ENCODE measurements at regions not wholly inside any gene's neighbourhood (a gene's known extent, or its start where the extent isn't known, plus 50 kb on each side); places are given as distances from the start of the nearest gene placed in this dataset.
A peak's percentile ranks its signal among the peaks of the same experiment; 100 is the strongest.

DNA sequence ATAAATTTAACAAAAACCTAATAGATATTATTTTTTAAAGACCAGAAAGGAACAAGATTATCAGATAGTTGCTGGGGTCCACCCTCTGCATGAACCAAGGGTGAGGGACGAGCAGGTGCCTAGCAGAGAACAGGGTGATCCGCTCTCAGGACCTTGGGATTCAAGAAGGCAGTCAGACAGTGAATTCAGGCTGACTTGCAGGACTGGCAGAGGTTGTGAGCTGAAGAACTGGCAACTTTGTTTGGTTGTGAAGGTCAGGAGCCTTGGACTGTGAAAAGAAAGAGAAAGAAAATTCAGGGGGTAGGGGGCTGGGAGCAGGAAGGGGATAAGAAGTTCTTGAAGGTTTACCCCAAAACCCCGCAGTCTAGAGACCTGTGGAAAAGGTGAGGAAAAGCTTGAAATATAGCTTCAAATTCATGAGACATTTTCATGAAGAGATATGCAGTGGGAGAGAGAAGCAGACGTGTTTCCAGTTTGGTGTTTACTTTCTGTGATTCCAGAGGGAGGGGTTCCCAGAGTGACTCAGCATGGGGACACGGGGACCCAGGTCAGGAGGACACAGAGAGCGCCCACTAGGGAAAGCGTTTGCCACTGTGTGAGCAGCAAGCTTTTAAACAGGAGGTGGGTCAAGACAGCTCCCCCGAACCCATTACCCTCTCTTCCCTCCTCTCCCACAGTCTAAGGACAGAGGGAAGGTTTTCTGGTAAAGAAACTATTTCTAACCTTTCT lies 217.2 kb upstream of the UMPS start:
- no peak for DNase-seq

DNA sequence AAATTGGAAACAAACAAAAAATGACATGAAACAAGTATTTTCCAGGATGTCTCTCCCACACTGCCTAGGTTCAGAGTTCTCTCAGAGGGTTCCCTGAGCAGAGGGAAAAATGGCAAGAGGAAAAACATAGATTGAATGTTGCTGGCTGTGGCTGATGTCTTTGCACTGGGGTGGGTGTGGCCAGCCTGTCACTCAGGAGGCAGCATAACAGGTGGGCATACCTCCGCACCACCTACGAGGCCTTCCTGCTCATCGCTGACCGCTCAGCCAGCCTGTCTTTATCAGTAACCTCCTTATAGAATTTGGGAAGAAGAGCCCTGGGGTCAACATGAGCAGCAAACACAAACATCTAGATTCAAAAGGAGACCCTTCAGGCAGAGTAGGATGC lies 216.6 kb upstream of the UMPS start:
- DNase-seq, result no peak

- DNase-seq, result no peak
Measured at GRCh38 chr3:124514683-124515082, 215.6 kb upstream of the UMPS start.

GRCh38 chr3:124516333-124516732 lies 213.9 kb upstream of the UMPS start:
- DNase-seq, result no peak

DNA sequence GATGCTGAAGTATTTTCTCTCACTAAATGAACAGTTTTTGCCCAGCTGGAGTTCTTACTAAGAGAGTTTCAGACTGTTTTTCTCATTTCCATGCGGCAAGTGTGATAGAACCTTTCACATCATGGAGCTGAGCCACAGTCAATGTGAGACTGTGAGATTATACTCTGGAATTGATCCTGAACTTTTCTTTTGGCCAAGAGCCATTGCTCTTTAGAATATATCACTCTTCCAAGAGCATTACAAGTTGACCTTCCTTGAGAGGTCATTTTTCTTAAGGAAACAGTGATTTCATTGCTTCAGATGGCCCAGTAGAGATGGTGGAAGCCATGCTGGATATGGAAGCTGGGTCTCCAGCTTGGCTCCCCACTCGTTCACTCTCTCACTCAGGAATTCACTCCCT lies 212.9 kb upstream of the UMPS start:
- no peak for DNase-seq

DNA sequence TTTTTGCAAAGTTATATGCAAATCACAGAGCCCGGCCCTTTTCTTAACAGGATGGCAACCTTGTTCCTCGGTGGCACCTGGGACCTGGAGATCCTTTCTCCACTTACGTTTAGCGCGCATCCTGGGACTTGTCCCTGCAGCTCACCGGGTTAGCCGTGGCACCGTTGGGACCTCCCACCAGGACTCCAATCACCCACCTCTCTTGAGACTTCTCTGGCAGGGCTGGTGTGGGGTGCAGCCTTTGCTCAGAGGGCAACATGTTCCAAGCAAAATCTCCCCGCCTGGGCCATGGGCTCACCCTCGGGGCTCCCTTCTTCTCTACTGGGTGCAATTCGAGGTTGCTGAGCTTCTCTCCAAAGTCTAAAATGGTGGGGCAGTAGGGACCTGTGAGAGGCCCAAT lies 211.9 kb upstream of the UMPS start:
- no peak for DNase-seq

DNA sequence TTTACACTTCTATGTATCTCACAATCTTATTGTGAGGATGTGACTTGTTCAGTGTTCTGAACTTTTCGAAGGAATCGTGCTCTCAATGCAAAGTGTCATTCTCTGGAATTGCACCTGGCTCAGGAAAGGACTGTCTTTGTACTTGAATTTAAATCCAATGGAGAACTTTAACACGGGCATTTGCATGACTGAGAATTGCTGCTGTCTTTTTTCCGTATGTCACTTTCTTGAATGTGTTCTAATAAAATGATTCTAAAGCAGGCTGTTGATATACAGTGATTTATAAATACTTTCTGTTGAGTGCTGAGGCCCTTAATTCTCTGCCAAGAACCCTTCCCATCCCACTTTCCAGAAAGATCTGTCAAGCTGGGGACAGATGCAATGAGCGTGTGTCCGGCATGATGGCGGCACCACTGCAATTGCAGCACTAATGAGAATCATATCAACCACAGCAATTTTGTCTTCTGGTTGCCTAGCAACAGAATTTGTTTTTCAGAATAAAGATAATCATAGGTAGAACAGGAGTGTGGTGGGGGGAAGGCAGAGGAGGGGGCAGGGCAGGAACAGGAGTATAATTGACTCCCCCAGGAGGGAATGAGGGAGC lies 210.6 kb upstream of the UMPS start:
- DNase-seq, result no peak

DNA sequence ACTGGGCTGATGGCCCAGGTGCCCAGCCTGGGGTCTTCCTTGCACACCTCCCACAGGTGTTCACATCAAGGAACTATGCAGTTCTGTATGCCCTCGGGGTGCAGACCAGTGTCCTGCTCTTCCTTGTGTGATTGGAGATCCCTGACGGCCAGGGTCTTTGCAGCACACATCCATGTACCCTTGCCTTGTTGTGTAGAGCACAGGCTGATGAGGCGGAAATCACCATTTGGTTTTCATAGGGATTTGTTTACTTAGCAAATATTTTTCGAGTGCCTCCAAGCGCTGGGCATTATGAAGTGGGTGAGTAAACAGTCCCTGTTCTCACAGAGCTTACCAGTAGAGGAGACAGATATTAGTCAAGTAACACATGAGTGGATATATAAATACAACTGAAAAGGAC lies 209.3 kb upstream of the UMPS start:
- no peak for DNase-seq

DNA sequence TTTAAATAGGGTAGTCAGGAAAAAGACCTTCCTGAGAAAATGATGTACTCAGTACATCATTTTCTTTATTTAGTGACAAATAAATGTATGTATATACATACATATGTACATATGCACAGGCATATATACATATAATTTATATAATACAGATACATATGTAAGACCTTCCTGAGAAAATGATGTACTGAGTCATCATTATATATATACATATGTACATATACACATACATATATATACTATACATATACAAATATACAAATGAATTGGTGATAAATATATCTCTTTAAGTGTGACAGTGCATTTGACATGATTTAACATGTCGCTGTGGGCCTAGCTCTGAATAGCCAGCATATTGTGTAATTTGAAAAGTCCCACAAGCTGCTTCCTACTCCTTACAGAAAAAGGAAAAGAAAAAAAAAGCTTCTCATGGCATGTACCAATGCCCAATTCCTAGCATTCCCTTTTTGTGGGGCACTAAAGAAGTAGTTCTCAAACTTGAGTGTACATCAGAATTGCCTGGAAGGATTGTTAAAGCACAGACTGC lies 208.1 kb upstream of the UMPS start:
- no peak for DNase-seq

GRCh38 chr3:124526601-124527000 lies 203.7 kb upstream of the UMPS start:
- no peak for DNase-seq

GRCh38 chr3:124529826-124530571 lies 200.3 kb upstream of the UMPS start:
- no peak for DNase-seq

- DNase-seq, result no peak
Measured at GRCh38 chr3:124530916-124531315, 199.3 kb upstream of the UMPS start.

- DNase-seq, result no peak
Measured at GRCh38 chr3:124532071-124532470, 198.2 kb upstream of the UMPS start.

DNA sequence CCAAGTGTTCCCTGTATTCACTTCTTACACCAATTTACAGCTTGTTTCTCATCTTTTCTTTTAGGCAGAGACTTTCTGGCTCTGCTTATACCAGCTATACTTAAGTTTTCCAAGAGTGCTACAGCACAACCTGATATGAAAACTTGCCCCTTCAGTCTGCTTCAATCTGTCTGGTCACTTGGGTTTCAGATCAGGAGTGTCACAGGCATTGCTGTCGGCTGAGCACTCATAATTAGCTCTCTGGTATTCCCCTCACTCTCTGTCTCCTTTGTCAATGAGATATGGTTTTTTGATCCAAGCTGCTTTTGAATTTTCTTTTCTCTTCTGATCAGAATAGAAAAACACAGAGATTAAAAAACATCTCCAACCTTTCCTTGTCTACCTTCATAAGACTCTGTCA lies 194.9 kb upstream of the UMPS start:
- DNase-seq, result no peak

DNA sequence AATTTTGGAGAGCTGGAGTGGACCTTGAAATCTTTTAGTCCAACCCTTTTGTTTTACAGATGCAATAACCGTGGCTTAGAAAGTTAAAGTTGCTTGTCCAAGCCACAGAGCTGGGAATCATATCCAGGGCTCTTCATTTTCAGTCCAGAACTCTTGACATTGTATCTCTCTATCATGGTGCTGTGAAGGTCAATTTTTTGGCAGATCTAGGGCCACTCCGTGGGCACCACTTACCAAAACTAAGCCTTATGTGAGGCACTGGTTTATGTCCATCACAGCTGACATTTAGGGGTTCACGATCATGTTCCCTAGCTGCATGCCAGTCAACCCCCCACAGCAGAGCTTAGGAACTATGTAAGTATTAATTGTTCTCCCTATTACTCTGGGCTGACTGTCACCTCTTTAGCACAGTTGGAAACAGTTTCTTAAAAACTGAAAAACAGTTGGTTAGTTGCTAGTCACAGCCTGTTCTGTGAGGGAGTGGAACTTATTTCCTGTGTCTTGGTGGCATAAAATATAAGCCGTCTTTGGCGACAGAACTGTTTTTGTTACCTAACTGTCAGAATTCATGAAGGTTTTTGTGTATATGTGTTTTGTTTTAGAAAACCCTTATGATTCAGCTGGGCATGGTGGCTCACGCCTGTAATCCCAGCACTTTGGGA lies 189.6 kb upstream of the UMPS start:
- DNase-seq, result no peak

DNA sequence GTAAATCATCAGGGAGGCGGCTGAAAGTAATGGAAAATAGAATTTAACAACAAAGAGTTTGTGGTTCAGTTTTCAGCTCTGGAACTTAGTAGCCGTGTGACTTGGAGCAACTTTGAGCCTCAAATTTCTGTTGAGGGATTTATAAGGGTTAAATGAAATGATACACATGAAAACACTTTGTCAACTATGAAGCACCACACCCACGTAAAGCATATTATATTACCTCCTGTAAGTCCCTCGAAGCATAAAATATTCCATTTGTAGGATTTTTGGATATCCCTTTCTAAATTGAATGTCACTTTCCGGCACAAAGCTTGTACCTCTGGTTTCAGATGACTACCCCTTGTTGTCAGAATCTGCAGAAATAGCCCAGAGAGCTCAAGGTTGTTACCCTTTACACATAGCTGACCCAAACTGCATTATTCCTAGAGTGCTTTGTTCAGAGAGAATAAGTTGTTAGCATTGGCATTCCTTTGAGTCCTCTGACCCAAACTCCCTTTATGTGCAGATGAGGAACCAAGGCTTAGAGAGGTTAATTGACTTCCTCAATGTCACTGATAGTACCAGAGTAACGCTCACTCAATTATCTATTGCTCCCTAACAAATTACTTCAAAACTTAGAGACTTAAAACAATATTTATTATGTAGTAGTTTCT lies 187.9 kb upstream of the UMPS start:
- DNase-seq, result no peak

DNA sequence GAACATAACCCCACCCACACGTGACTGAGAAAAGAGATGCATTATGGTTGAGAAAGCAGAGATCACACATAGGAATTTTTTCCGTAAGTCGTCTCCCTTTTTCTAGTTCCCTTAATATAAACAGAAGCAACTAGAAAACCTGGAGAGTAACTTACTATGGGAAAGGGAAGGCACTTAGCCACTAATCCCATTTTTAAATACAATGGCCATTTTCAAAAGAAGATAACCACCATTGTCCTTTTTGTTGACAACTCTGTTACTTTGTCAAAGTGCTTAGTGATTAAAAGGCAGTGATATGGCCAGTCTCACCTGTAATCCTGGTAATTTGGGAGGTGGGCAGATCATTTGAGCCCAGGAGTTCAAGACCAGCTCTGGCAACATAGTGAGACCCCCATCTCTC lies 184.4 kb upstream of the UMPS start:
- DNase-seq, result no peak

DNA sequence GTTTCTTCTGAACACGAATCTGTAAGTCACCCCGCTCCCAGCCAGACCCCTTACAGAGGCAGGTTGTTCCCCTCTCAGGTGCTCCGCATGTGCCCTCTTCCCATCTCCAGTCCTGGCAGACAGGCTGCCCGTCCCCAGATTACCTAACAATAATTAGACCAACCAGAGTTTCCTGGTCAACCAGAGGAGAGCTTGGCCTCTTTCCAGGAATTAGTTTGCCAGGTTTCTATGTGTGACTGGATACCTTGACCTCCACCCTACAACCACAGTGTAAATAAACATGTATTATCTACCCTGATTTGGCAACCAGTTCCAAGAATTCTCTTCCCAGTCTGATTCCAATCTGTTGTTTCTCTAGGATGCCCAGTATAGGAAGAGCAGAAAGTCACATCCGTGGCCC lies 178.0 kb upstream of the UMPS start:
- DNase-seq, result no peak

DNA sequence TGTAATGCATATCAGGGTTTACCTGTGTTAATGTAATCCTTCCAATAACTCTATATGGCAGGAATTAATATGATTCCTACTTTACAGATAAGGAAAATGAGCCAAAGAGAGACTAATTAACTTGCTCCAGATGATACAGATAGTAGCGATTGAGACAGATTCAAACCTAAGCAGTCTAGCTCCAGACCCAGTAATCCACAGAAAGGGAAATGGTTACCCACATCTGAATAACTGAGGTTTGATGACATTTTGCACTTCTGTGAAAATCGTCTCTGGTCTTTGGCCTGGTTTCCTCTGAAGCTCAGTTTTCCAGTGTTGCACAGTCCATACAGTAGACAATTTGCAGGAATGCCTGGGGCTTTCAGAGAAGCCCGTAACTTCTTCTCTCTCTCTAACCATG lies 177.1 kb upstream of the UMPS start:
- no peak for DNase-seq

- no peak for DNase-seq
Measured at GRCh38 chr3:124556636-124557035, 173.6 kb upstream of the UMPS start.

- peak; percentile 14 for DNase-seq
Measured at GRCh38 chr3:124557433-124558232, 172.6 kb upstream of the UMPS start.

Data from eye (tissue), 1 donor.